22Rv1 (cell line): ENCODE measurements at regions not wholly inside any gene's neighbourhood (a gene's known extent, or its start where the extent isn't known, plus 50 kb on each side); places are given as distances from the start of the nearest gene placed in this dataset.

Source experiments
- H3K27ac ChIP-seq: fragments of 450-650 bp; 2 replicates; pipeline ENCODE4 v1.5.1; 2017
- ZFX ChIP-seq: fragments of 450-650 bp; IDR thresholded peaks from 2 replicates; pipeline ENCODE4 v1.6.1; 2017; ENCODE audit warnings: antibody characterized with exemption, borderline replicate concordance
- TF ChIP-seq, protein P1 (sequence below): fragments of 450-650 bp; IDR thresholded peaks from 2 replicates; pipeline ENCODE4 v1.5.1; 2017; ENCODE audit warnings: mild to moderate bottlenecking

DNA sequence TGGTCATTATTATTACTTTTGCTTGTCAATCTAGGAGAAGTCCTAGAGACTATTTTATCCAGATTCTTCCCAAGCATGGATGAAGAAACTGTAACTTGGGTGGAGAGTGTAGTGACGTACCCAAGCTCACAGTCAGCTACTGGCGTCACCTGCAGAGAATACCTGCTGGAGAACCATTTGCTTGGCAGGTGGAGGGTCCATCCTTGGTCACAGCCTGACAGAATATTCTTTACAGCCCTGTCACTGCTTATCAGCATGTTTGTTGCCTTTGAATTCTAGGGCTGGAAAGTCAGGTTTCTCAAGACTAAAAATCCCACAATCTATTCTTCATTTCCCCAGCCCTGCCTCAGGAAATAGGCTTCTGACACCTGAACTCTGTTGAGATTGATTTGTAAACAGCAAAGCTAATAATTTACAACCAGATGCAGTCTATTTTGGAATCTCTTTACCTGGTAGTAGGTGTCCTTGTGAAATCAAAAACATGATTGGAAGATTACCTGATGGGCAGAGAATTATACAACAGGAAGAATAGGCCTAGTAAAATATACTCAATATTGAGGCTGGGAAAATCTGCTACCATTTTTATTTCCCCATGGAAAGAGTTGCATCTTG, 100.4 kb upstream of the ZNF644 start:
- no peak overlapping the region for H3K27ac ChIP-seq
- TF ChIP-seq ZFX = no peak
- TF ChIP-seq, protein P1, sequence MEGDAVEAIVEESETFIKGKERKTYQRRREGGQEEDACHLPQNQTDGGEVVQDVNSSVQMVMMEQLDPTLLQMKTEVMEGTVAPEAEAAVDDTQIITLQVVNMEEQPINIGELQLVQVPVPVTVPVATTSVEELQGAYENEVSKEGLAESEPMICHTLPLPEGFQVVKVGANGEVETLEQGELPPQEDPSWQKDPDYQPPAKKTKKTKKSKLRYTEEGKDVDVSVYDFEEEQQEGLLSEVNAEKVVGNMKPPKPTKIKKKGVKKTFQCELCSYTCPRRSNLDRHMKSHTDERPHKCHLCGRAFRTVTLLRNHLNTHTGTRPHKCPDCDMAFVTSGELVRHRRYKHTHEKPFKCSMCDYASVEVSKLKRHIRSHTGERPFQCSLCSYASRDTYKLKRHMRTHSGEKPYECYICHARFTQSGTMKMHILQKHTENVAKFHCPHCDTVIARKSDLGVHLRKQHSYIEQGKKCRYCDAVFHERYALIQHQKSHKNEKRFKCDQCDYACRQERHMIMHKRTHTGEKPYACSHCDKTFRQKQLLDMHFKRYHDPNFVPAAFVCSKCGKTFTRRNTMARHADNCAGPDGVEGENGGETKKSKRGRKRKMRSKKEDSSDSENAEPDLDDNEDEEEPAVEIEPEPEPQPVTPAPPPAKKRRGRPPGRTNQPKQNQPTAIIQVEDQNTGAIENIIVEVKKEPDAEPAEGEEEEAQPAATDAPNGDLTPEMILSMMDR = no peak

DNA sequence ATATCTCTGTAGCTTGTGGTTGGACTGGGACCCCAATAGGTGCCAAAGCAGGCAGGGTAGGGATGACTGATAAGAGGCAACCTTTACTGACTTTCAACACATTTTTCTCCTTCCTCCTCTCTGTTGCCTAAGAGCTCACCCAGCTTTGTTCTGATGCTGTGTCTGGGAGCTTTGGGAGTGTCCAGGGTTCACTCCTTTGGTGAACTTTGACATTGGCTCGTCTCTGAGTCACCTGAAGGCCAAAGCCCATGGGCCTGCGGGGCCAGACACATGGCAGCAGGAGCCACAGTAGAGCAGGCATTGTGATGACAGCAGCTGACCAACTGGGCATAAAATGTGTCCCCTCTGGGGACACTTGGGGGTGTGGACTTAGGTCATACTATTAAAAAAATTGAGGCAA, 99.5 kb upstream of the ZNF644 start:
- H3K27ac ChIP-seq = no peak overlapping the region
- TF ChIP-seq, protein P1 = no peak
- no peak for TF ChIP-seq ZFX

DNA sequence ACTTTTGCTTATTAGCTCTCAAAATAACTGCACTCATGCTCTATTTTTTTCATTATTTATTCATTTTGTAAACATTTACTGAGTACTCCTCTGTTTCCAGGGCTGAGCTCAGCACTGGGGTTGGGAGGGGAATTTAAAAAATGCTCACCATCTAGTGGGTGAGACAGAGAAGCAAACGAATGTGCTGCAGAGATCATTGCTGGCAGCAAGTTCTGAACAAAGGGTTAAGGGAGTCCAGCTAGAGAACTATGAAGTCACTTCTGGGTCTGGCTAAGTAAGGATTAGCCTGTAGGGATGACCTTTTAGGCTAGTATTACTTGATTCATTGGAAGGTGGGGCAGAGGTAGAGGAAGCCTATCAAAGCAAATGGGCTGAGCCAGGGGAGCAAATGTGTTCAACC, 99.1 kb upstream of the ZNF644 start:
- no peak overlapping the region for H3K27ac ChIP-seq
- TF ChIP-seq, protein P1 = no peak
- TF ChIP-seq ZFX = no peak

DNA sequence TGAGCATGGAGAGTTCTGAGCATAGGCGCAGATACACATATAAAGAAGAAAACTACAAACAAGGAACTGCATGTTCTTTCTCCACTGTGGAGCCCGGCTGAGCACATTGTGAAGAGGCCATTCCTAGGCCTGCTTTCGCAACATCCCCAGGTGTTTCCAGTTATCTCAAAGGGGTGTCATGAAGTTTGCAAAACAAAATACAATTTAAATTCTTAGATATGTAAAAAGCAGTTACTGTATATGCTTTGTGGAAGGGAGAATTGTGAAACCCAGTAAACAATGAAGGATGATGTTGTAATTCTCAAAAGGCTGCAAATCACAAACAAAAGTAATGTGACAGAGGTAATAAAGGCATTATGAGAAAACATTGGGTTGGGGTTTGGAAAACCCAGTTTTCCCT, 98.6 kb upstream of the ZNF644 start:
- TF ChIP-seq, protein P1 = no peak
- TF ChIP-seq ZFX = no peak
- no peak overlapping the region for H3K27ac ChIP-seq

DNA sequence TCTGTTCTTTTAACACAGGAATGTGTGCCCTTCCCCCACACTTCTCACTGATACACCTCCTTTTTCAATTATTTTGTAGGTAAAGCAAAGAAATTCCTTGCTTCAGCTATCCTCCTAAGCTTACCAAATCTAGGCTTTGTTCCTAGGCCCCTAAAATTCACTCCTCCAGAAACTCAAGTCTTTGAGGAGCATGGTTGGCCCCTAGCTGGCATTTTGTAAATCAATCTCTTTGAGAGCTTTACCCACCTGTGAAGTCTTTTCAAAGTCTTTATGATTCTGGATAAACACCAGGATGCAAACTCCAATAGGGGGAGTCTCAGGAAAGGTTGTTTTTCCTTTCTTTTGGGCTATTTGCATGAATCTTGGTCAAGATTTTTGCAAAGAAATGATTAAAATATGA, 82.9 kb upstream of the ZNF644 start:
- H3K27ac ChIP-seq = no peak overlapping the region
- TF ChIP-seq ZFX = no peak
- TF ChIP-seq, protein P1 = no peak

DNA sequence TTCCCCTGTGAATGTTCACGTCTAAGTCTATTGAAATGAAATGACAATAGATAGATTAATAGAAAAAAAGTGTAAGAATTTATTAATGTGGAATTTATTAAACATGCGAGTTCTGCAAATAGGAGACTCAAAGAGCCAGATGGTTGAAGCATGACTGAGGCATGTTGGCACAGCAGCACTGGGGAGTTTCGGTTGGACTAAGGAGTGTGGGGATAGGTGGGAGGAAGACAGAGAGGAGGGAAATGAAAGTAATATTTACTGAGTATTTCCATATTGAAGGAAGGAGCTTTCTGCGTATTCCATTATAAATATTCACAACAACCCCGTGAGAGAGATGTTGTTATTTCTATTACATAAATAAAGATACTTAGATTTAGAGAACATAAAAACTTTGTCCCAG, 79.5 kb upstream of the ZNF644 start:
- TF ChIP-seq, protein P1 = no peak
- TF ChIP-seq ZFX = no peak
- H3K27ac ChIP-seq = no peak overlapping the region

DNA sequence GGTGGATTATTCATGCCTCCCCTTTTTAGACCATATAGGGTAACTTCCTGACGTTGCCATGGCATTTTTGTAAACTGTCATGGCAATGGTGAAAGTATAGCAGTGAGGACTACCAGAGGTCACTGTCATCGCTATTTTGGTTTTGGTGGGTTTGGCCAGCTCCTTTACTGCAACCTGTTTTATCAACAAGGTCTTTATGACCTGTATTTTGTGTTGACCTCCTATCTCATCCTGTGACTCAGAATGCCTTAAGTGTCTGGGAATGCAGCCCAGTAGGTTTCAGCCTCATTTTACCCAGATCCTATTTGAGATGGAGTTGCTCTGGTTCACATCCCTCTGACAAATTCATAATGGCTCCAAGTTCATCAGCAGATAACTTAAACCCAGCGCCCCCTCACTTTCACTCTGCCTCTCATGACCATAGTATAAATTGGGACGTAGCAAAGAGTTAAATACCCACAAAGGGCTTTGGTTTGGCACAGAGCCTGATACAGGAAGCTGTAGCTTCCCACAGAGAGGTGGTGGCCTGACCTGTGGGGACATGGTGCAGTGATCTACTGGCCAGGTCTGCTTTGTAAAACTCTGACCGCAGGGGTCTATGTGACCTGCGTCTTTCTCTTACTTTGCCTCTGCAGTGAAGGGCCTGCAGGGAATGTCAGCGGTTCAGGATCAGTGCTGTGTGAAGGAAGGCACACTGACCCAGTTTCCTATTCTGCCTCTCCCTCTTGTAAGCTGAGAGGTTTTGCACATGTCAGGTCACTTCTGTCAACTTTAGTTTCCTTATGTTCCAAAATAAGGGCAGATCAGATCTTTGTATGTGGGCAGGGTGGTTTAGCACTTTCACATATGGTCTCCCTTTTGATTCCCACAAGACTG, 78.1 kb upstream of the ZNF644 start:
- no peak for TF ChIP-seq ZFX
- TF ChIP-seq, protein P1 = no peak
- no peak overlapping the region for H3K27ac ChIP-seq
